ENCODE measurements at regions not wholly inside any gene's neighbourhood (a gene's known extent, or its start where the extent isn't known, plus 50 kb on each side); places are given as distances from the start of the nearest gene placed in this dataset.

- TF ChIP-seq ZNF274 (IDR thresholded peaks at IDR 0.05; ENCODE audit: low read depth, low read length): no peak
- TF ChIP-seq YY1 (IDR thresholded peaks at IDR 0.05; ENCODE audit: insufficient read depth, insufficient read length): no peak
Measured at GRCh38 chr16:14335297-14335696, 264.2 kb downstream of the MRTFB start.

All from NT2/D1 (cell line).